GM23338 (cell line): ENCODE measurements at regions not wholly inside any gene's neighbourhood (a gene's known extent, or its start where the extent isn't known, plus 50 kb on each side); places are given as distances from the start of the nearest gene placed in this dataset.
"Not testable (repeated sequence)": the region's sequence is repeated elsewhere in the genome, so short reads cannot be mapped to it uniquely, and the experiment has no call there.

Experiments used
- ATAC-seq: fragments of 200-7000 bp; cut with Tn5 transposase; 3 replicates; pipeline ENCODE4 v1.9.1; 2020
- DNase-seq: peaks from one replicate; pipeline ENCODE4 v3.0.0-alpha.2; 2015; ENCODE audit warnings: low spot score
- H2AFZ ChIP-seq: fragments of 200-600 bp; sonication (generic); 2 replicates; pipeline ENCODE4 v1.8.0; 2016; ENCODE audit warnings: antibody characterized with exemption, mild to moderate bottlenecking, moderate library complexity
- H3F3A ChIP-seq: fragments of 200-600 bp; sonication (generic); replicated peaks from 2 replicates; pipeline ENCODE4 v1.8.0; 2017; ENCODE audit warnings: antibody characterized with exemption, mixed run types, low read depth
- H3K27ac ChIP-seq: fragments of 200-600 bp; sonication (generic); 2 replicates; pipeline ENCODE4 v1.6.1; 2016; ENCODE audit warnings: low read depth
- H3K27me3 ChIP-seq: fragments of 200-600 bp; sonication (generic); 2 replicates; pipeline ENCODE4 v1.8.0; 2016; ENCODE audit warnings: mild to moderate bottlenecking, mixed run types, moderate library complexity; ENCODE audit not compliant: insufficient read depth
- H3K36me3 ChIP-seq: fragments of 200-600 bp; sonication (generic); 2 replicates; pipeline ENCODE4 v1.8.0; 2016; ENCODE audit warnings: mild to moderate bottlenecking; ENCODE audit not compliant: insufficient read depth
- H3K4me1 ChIP-seq: fragments of 200-600 bp; sonication (generic); 2 replicates; pipeline ENCODE4 v1.8.0; 2016; ENCODE audit warnings: mild to moderate bottlenecking, moderate library complexity; ENCODE audit not compliant: insufficient read depth
- H3K4me2 ChIP-seq: fragments of 200-600 bp; sonication (generic); 2 replicates; pipeline ENCODE4 v1.7.1; 2017; ENCODE audit warnings: mixed run types
- H3K4me3 ChIP-seq: fragments of 200-600 bp; sonication (generic); 2 replicates; pipeline ENCODE4 v1.6.1; 2016; ENCODE audit warnings: mixed run types
- H3K79me2 ChIP-seq: fragments of 200-600 bp; sonication (generic); replicated peaks from 2 replicates; pipeline ENCODE4 v1.8.0; 2017; ENCODE audit warnings: mild to moderate bottlenecking; ENCODE audit not compliant: insufficient read depth
- H3K9me2 ChIP-seq: fragments of 200-600 bp; sonication (generic); 2 replicates; pipeline ENCODE4 v1.8.0; 2017; ENCODE audit not compliant: insufficient read depth
- H4K20me1 ChIP-seq: fragments of 200-600 bp; sonication (generic); replicated peaks from 2 replicates; pipeline ENCODE4 v1.8.0; 2017; ENCODE audit warnings: mild to moderate bottlenecking; ENCODE audit not compliant: insufficient read depth
- H3K27ac Mint-ChIP-seq: 2 replicates; pipeline ENCODE4 v1.8.0; 2020; ENCODE audit warnings: inconsistent platforms, mild to moderate bottlenecking, moderate library complexity, mixed read lengths
- H3K27me3 Mint-ChIP-seq: 3 replicates; pipeline ENCODE4 v1.8.0; 2022; ENCODE audit warnings: low read depth, mild to moderate bottlenecking, moderate library complexity, mixed read lengths, inconsistent platforms; ENCODE audit not compliant: insufficient read depth, poor library complexity
- H3K36me3 Mint-ChIP-seq: 3 replicates; pipeline ENCODE4 v1.8.0; 2021; ENCODE audit warnings: low read depth, mild to moderate bottlenecking, inconsistent platforms, moderate library complexity, mixed read lengths
- H3K4me1 Mint-ChIP-seq: 3 replicates; pipeline ENCODE4 v1.8.0; 2020; ENCODE audit warnings: mild to moderate bottlenecking, inconsistent platforms, mixed read lengths
- H3K4me3 Mint-ChIP-seq: 3 replicates; pipeline ENCODE4 v1.8.0; 2021; ENCODE audit warnings: moderate library complexity, mild to moderate bottlenecking, inconsistent platforms, mixed read lengths
- H3K9me3 Mint-ChIP-seq: 3 replicates; pipeline ENCODE4 v1.8.0; 2020; ENCODE audit warnings: moderate library complexity, mild to moderate bottlenecking, inconsistent platforms, mixed read lengths
- EZH2 ChIP-seq: fragments of 200-600 bp; sonication (generic); IDR thresholded peaks from one replicate; pipeline ENCODE4 v1.8.0; 2017; ENCODE audit warnings: antibody characterized with exemption, mild to moderate bottlenecking, low read depth; ENCODE audit not compliant: unreplicated experiment
- POLR2AphosphoS5 ChIP-seq: IDR thresholded peaks from 2 replicates; pipeline ENCODE4 v1.6.1; 2016; ENCODE audit warnings: antibody characterized with exemption, low read depth
- ZNF114 ChIP-seq: fragments of 250-450 bp; sonication (Bioruptor Pico); IDR thresholded peaks from 2 replicates; pipeline ENCODE4 v1.5.0; 2020; ENCODE audit warnings: mild to moderate bottlenecking, moderate library complexity
- ZNF331 ChIP-seq: fragments of 250-450 bp; sonication (Bioruptor Pico); IDR thresholded peaks from 2 replicates; pipeline ENCODE4 v1.5.0; 2020; ENCODE audit warnings: low read depth, mild to moderate bottlenecking, moderate library complexity
- TF ChIP-seq, protein P1 (sequence below): IDR thresholded peaks from 2 replicates; pipeline ENCODE4 v1.6.1; 2016; ENCODE audit warnings: antibody characterized with exemption
- TF ChIP-seq, protein P2 (sequence below), 2 experiments: fragments of 200-600 bp in 1 of 2; sonication (generic) in 1 of 2; conservative IDR thresholded peaks; 2 replicates each; pipeline versions ENCODE4 v1.5.1 to v1.6.1; 2016 to 2017; ENCODE audit warnings: antibody characterized with exemption in 2 of 2, low read depth in 2 of 2, mild to moderate bottlenecking in 2 of 2, moderate library complexity in 1 of 2

GRCh38 chr15:25248087-25248486 is 190.7 kb downstream of the UBE3A start:
- H4K20me1 ChIP-seq, DNase-seq, H3K79me2 ChIP-seq, H3K4me3 ChIP-seq, H3K9me2 ChIP-seq, H2AFZ ChIP-seq, H3F3A ChIP-seq, H3K4me3 Mint-ChIP-seq, ATAC-seq, H3K27me3 Mint-ChIP-seq, H3K4me1 ChIP-seq, H3K4me2 ChIP-seq, H3K27ac Mint-ChIP-seq, H3K36me3 ChIP-seq, H3K27me3 ChIP-seq, H3K4me1 Mint-ChIP-seq, H3K27ac ChIP-seq: not testable (repeated sequence)
- Mint-ChIP-seq H3K36me3 (peaks cover 14% of the 10 kb centered on the region), H3K9me3 (peaks cover 81% of the 10 kb centered on the region)

DNA sequence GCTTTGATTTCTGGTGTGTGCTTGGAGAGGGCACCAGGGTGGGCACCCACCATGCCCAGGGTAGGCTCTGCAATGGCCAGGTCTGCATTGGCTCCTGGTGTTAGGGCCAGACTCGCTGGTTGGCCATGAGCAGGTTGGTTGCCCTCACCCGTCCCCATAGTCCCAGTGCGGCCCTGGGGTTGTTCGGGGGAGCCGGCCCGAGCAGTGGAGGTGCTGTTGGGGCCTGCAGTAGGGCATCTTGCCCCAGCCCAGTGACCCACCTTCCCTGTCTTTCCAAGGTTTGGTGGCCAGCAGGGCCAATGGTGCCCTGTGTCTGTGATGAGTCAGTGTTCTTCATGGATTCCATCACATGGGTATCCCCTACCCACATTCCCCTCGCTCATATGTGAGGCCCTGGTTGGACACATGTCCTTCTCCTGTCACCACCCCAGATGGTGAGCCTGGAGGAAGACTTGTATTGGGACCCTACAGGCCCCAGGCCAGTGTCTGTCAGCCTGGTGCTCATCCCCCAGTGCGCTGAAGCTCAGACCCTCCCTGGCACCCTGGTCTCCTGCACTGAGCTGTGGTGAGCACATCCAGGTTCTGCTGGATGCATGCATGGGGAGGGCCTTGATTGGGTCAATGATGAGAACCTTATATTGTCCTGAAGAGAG is 190.1 kb downstream of the UBE3A start:
- Histone ChIP-seq H2AFZ (no peak overlapping the region), H3K36me3 (no peaks in the 10 kb centered on the region), H4K20me1 (no peaks in the 10 kb centered on the region), H3K79me2 (no peaks in the 10 kb centered on the region), H3F3A (no peaks in the 10 kb centered on the region), H3K4me3 (no peak overlapping the region), H3K4me2 (no peak overlapping the region), H3K9me2 (no peaks in the 10 kb centered on the region), H3K27me3 (no peaks in the 10 kb centered on the region), H3K27ac (no peak overlapping the region), H3K4me1 (no peaks in the 10 kb centered on the region)
- peaks cover 77% of the 10 kb centered on the region for H3K9me3 Mint-ChIP-seq
- TF ChIP-seq, protein P1, sequence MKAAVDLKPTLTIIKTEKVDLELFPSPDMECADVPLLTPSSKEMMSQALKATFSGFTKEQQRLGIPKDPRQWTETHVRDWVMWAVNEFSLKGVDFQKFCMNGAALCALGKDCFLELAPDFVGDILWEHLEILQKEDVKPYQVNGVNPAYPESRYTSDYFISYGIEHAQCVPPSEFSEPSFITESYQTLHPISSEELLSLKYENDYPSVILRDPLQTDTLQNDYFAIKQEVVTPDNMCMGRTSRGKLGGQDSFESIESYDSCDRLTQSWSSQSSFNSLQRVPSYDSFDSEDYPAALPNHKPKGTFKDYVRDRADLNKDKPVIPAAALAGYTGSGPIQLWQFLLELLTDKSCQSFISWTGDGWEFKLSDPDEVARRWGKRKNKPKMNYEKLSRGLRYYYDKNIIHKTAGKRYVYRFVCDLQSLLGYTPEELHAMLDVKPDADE: no peak
- no peak for TF ChIP-seq POLR2AphosphoS5
- peaks cover 4% of the 10 kb centered on the region for H3K27me3 Mint-ChIP-seq
- ATAC-seq: no peak
- no peak overlapping the region for H3K27ac Mint-ChIP-seq
- no peak overlapping the region for H3K4me3 Mint-ChIP-seq
- H3K4me1 Mint-ChIP-seq: no peaks in the 10 kb centered on the region
- no peak for DNase-seq
- peaks cover 16% of the 10 kb centered on the region for H3K36me3 Mint-ChIP-seq

GRCh38 chr15:25249236-25250010 is 189.4 kb downstream of the UBE3A start:
- Mint-ChIP-seq H3K9me3 (peaks cover 77% of the 10 kb centered on the region), H3K27ac (no peak overlapping the region), H3K4me1 (no peaks in the 10 kb centered on the region), H3K27me3 (peaks cover 2% of the 10 kb centered on the region), H3K36me3 (peaks cover 22% of the 10 kb centered on the region), H3K4me3 (no peak overlapping the region)
- Histone ChIP-seq H3K79me2 (no peaks in the 10 kb centered on the region), H3K4me1 (no peaks in the 10 kb centered on the region), H3K27ac (no peak overlapping the region), H3F3A (no peaks in the 10 kb centered on the region), H4K20me1 (no peaks in the 10 kb centered on the region), H3K4me2 (no peak overlapping the region), H3K9me2 (no peaks in the 10 kb centered on the region), H2AFZ (no peak overlapping the region), H3K4me3 (no peak overlapping the region), H3K36me3 (no peaks in the 10 kb centered on the region; the same call in 1 of the 2 replicates), H3K27me3 (no peaks in the 10 kb centered on the region)
- no peak for DNase-seq
- ATAC-seq: no peak
- TF ChIP-seq, protein P2, sequence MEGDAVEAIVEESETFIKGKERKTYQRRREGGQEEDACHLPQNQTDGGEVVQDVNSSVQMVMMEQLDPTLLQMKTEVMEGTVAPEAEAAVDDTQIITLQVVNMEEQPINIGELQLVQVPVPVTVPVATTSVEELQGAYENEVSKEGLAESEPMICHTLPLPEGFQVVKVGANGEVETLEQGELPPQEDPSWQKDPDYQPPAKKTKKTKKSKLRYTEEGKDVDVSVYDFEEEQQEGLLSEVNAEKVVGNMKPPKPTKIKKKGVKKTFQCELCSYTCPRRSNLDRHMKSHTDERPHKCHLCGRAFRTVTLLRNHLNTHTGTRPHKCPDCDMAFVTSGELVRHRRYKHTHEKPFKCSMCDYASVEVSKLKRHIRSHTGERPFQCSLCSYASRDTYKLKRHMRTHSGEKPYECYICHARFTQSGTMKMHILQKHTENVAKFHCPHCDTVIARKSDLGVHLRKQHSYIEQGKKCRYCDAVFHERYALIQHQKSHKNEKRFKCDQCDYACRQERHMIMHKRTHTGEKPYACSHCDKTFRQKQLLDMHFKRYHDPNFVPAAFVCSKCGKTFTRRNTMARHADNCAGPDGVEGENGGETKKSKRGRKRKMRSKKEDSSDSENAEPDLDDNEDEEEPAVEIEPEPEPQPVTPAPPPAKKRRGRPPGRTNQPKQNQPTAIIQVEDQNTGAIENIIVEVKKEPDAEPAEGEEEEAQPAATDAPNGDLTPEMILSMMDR (conservative IDR thresholded peaks at IDR 0.05; ENCODE audit: low read depth in 2 of 2): no peak
- TF ChIP-seq ZNF331 (no peak), EZH2 (no peak), ZNF114 (CRISPR knock-in tag) (no peak)
